BLaER1 treated with 17β-estradiol and CSF1 and Interleukin-3, amounts not matched to agents 10 nM and 100 nM (cell line): ENCODE measurements at regions not wholly inside any gene's neighbourhood (a gene's known extent, or its start where the extent isn't known, plus 50 kb on each side); places are given as distances from the start of the nearest gene placed in this dataset.
"Not testable (repeated sequence)": the region's sequence is repeated elsewhere in the genome, so short reads cannot be mapped to it uniquely, and the experiment has no call there.

ENCODE experiments used
- H3K27ac ChIP-seq, 11 experiments: shearing (Covaris generic); formaldehyde crosslinking; 2 replicates each; pipeline ENCODE4 v1.8.1; 2022
- H3K27me3 ChIP-seq, 11 experiments: shearing (Covaris generic); formaldehyde crosslinking; 2 replicates each; pipeline ENCODE4 v1.8.1; 2022
- H3K36me3 ChIP-seq, 11 experiments: shearing (Covaris generic); formaldehyde crosslinking; 2 replicates each; pipeline ENCODE4 v1.8.1; 2022
- H3K4me1 ChIP-seq, 10 experiments: shearing (Covaris generic); formaldehyde crosslinking; 2 replicates each; pipeline ENCODE4 v1.8.1; 2022
- H3K4me2 ChIP-seq, 11 experiments: shearing (Covaris generic); formaldehyde crosslinking; 2 replicates each; pipeline ENCODE4 v1.8.1; 2022
- H3K4me3 ChIP-seq, 10 experiments: shearing (Covaris generic); formaldehyde crosslinking; 2 replicates each; pipeline ENCODE4 v1.8.1; 2022
- H3K9ac ChIP-seq, 11 experiments: shearing (Covaris generic); formaldehyde crosslinking; 2 replicates each; pipeline ENCODE4 v1.8.1; 2022
- H3K9me3 ChIP-seq, 11 experiments: shearing (Covaris generic); formaldehyde crosslinking; replicated peaks in 1 of 11; 2 replicates each; pipeline ENCODE4 v1.8.1; 2022
- H4K20me1 ChIP-seq, 11 experiments: shearing (Covaris generic); formaldehyde crosslinking; 2 replicates each; pipeline ENCODE4 v1.8.1; 2022
- Cebpa-rat ChIP-seq, 11 experiments: shearing (Covaris generic); IDR thresholded peaks; 2 replicates each; pipeline ENCODE4 v1.8.1; 2022

- TF ChIP-seq Cebpa-rat (IDR thresholded peaks at IDR 0.05) = no peak
- Histone ChIP-seq H3K27ac (no peak overlapping the region), H3K9ac (no peak overlapping the region), H3K9me3 (peaks cover 0 to 14% (median 0%) of the 10 kb centered on the region in 11 experiments; a peak in 5 of 22 replicates), H3K27me3 (no peaks in the 10 kb centered on the region), H3K36me3 (no peaks in the 10 kb centered on the region), H3K4me1 (no peaks in the 10 kb centered on the region), H4K20me1 (no peaks in the 10 kb centered on the region), H3K4me3 (no peak overlapping the region), H3K4me2 (no peak overlapping the region)
Measured at GRCh38 chr10:33052915-33053810, 95.1 kb upstream of the ITGB1 start.

GRCh38 chr10:33052263-33052875, 94.3 kb upstream of the ITGB1 start:
- Histone ChIP-seq H4K20me1 (no peaks in the 10 kb centered on the region), H3K4me3 (no peak overlapping the region), H3K9me3 (peaks cover 0 to 14% (median 0%) of the 10 kb centered on the region in 11 experiments; a peak in 5 of 22 replicates), H3K9ac (no peak overlapping the region), H3K4me2 (no peak overlapping the region), H3K36me3 (no peaks in the 10 kb centered on the region), H3K4me1 (no peaks in the 10 kb centered on the region), H3K27ac (no peak overlapping the region), H3K27me3 (no peaks in the 10 kb centered on the region)
- no peak for TF ChIP-seq Cebpa-rat (IDR thresholded peaks at IDR 0.05)

GRCh38 chr10:33049963-33050920, 92.2 kb upstream of the ITGB1 start:
- not testable (repeated sequence) for H4K20me1 ChIP-seq, H3K4me3 ChIP-seq, H3K27me3 ChIP-seq, H3K4me1 ChIP-seq, H3K4me2 ChIP-seq, H3K27ac ChIP-seq, H3K9ac ChIP-seq, H3K36me3 ChIP-seq
- H3K9me3 ChIP-seq = peaks cover 0 to 14% (median 0%) of the 10 kb centered on the region in 11 experiments; a peak in 5 of 22 replicates

DNA sequence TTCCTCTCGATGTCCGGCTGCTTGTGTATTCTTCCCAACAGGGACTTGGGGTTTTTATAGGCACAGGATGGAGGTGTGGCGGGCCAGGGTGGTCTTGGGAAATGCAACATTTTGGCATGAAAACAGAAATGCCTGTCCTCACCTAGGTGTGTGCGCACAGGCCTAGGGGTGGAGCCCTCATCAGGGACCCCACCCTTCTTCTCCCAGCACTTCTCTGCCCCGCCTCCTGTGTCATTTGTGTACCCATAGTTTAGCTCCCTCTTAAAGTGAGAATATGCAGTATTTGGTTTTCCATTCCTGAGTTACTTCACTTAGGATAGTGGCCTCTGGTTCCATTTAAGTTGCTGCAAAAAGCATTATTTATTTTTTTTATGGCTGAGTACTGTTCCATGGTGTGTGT, 90.2 kb upstream of the ITGB1 start:
- Histone ChIP-seq H3K4me3 (no peak overlapping the region), H3K9ac (no peak overlapping the region), H3K36me3 (no peaks in the 10 kb centered on the region), H3K27me3 (no peaks in the 10 kb centered on the region), H4K20me1 (no peaks in the 10 kb centered on the region), H3K4me2 (no peak overlapping the region), H3K4me1 (no peaks in the 10 kb centered on the region), H3K9me3 (peaks cover 0 to 14% (median 0%) of the 10 kb centered on the region in 11 experiments; a peak in 5 of 22 replicates), H3K27ac (no peak overlapping the region)
- no peak for TF ChIP-seq Cebpa-rat (IDR thresholded peaks at IDR 0.05)

DNA sequence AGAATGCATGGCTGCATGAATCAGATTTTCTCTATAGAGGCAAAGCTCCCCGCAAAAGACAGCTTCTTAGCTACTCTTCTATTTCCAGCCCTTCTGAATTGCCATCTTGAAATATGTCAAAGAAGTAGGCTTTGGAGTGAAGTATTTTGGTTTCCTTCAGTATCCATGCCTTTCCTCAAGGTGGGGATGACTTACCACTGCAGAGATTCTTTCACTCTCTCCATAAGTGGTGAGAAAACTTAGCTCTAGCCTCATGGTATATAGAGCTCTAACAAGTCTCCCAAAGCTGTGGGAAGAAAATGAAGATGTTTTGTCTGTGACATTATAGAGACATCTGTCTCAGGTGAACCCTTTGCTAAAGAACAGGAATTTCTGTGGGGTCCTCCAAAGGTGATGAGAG, 89.6 kb upstream of the ITGB1 start:
- Histone ChIP-seq H3K9me3 (peaks cover 0 to 14% (median 0%) of the 10 kb centered on the region in 11 experiments; a peak in 5 of 22 replicates), H3K9ac (no peak overlapping the region), H3K36me3 (no peaks in the 10 kb centered on the region), H3K4me1 (no peaks in the 10 kb centered on the region), H4K20me1 (no peaks in the 10 kb centered on the region), H3K27me3 (no peaks in the 10 kb centered on the region), H3K4me3 (no peak overlapping the region), H3K27ac (no peak overlapping the region), H3K4me2 (no peak overlapping the region)
- TF ChIP-seq Cebpa-rat (IDR thresholded peaks at IDR 0.05) = no peak

GRCh38 chr10:33046792-33047191, 88.8 kb upstream of the ITGB1 start:
- Histone ChIP-seq H3K9me3 (peaks cover 0 to 14% (median 0%) of the 10 kb centered on the region in 11 experiments; a peak in 5 of 22 replicates), H3K4me3 (no peak overlapping the region), H3K4me2 (no peak overlapping the region), H3K9ac (no peak overlapping the region), H3K27ac (no peak overlapping the region), H3K27me3 (no peaks in the 10 kb centered on the region), H3K36me3 (no peaks in the 10 kb centered on the region), H3K4me1 (no peaks in the 10 kb centered on the region), H4K20me1 (no peaks in the 10 kb centered on the region)
- TF ChIP-seq Cebpa-rat (IDR thresholded peaks at IDR 0.05) = no peak

GRCh38 chr10:33045421-33045820, 87.4 kb upstream of the ITGB1 start:
- no peak for TF ChIP-seq Cebpa-rat (IDR thresholded peaks at IDR 0.05)
- Histone ChIP-seq H3K36me3 (no peaks in the 10 kb centered on the region), H4K20me1 (no peaks in the 10 kb centered on the region), H3K4me3 (no peak overlapping the region), H3K4me2 (no peak overlapping the region), H3K27ac (no peak overlapping the region), H3K9ac (no peak overlapping the region), H3K9me3 (peaks cover 0 to 13% (median 0%) of the 10 kb centered on the region in 11 experiments; a peak in 5 of 22 replicates), H3K27me3 (no peaks in the 10 kb centered on the region), H3K4me1 (no peaks in the 10 kb centered on the region)

- H3K4me2 ChIP-seq = no peak overlapping the region
Measured at GRCh38 chr10:33042565-33042964, 84.5 kb upstream of the ITGB1 start.

More at GRCh38 chr10:33042565-33042964, 84.5 kb upstream of the ITGB1 start:
- no peaks in the 10 kb centered on the region for H3K27me3 ChIP-seq
- no peaks in the 10 kb centered on the region for H3K4me1 ChIP-seq
- H3K9me3 ChIP-seq = peaks cover 3 to 5% (median 4%) of the 10 kb centered on the region in 11 experiments; a peak in 20 of 22 replicates
- TF ChIP-seq Cebpa-rat (IDR thresholded peaks at IDR 0.05) = no peak
- no peaks in the 10 kb centered on the region for H4K20me1 ChIP-seq
- no peaks in the 10 kb centered on the region for H3K36me3 ChIP-seq
- no peak overlapping the region for H3K9ac ChIP-seq
- no peak overlapping the region for H3K4me3 ChIP-seq
- no peak overlapping the region for H3K27ac ChIP-seq
